HG03342 (cell line): ENCODE measurements at regions not wholly inside any gene's neighbourhood (a gene's known extent, or its start where the extent isn't known, plus 50 kb on each side); places are given as distances from the start of the nearest gene placed in this dataset.
A peak's percentile ranks its signal among the peaks of the same experiment; 100 is the strongest.
"Not testable (repeated sequence)": the region's sequence is repeated elsewhere in the genome, so short reads cannot be mapped to it uniquely, and the experiment has no call there.

Experiments
- ATAC-seq: cut with Tn5 transposase; IDR thresholded peaks from one replicate; pipeline ENCODE4 v1.9.1; 2021; ENCODE audit warnings: mild to moderate bottlenecking, moderate library complexity; ENCODE audit not compliant: unreplicated experiment

DNA sequence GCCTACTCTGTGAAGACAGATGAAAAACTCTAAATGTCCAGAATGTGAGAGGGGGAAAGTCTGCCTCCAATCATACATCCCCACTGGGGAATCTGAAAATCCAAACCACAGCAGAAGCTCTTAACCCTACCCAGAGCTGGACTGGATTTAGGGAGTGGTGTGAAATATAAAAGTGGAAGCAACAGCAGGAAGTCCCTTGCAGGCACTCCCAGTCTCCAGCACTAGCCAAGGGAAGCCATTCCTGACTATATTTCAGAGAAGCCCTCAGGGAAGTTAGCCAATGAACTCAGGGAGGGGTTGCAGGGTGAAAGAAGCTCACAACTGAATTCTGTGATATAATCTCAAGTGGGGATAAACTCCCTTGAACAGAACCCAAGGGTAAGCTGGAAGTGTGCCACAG lies 51.5 kb downstream of the CRPPA start:
- no peak for ATAC-seq

GRCh38 chr7:16369309-16369708 lies 52.0 kb downstream of the CRPPA start:
- not testable (repeated sequence) for ATAC-seq

- no peak for ATAC-seq
These were observed 52.5 kb downstream of the CRPPA start for GRCh38 chr7:16368885-16369284.

DNA sequence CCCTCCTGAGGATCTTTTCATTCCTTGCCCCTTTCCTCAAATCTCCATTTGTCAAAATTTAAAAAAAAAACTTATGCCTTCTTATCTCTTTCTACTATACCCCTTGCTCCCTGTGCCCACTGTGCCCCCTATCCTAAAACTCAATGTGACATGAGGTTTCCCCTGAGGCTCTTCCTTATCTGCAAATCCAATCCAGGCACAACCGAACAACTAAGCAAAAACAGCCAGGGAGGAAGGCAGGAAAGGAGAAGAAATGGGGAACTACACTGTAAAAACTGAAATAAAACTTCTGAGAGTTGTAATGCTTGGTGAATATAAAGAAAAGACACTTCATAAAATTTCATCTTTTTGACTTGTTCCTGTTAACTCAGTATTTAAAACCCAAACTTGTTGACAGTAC lies 54.2 kb downstream of the CRPPA start:
- ATAC-seq: no peak

- no peak for ATAC-seq
These were observed 55.4 kb downstream of the CRPPA start for GRCh38 chr7:16365952-16366351.

DNA sequence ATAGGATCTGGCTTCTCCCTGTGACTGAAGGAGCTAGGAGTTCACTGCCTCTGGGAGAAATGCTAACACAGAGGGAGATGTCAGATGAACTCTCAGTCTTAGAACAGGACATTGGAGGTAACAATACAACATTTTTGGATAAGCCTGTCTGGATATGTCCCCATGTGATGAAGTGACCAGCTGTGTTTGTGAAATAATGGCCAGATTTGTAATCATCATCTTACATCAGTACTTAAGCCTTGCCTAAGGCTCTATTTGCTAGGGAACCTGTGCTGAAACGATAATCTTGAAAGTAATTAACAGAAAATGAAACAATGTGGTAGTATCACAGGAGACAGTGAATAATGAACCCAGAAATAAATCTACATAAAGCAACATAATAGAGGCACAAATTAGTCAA lies 56.2 kb downstream of the CRPPA start:
- no peak for ATAC-seq

- no peak for ATAC-seq
These were observed 62.1 kb downstream of the CRPPA start for GRCh38 chr7:16359216-16359615.

GRCh38 chr7:16357921-16358320 lies 63.4 kb downstream of the CRPPA start:
- ATAC-seq: no peak

DNA sequence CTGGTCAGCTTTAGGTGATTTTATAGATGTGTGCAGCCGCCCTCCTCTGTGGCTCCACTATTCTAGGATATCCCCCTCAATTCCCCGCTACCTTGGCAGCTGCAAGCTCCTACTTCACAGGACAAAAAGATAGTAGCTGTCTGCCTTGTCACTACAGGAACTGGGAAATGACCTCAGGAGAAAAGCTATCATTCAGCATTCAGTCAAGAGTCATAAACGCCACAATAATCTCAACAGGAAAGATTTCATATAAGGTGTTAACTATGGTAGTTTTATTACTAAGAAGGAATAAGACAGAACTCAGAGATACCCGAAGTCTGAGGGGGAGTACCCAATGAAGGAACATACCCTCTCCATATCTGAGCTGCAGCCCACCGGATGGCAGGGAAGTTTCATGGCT lies 63.9 kb downstream of the CRPPA start:
- no peak for ATAC-seq

DNA sequence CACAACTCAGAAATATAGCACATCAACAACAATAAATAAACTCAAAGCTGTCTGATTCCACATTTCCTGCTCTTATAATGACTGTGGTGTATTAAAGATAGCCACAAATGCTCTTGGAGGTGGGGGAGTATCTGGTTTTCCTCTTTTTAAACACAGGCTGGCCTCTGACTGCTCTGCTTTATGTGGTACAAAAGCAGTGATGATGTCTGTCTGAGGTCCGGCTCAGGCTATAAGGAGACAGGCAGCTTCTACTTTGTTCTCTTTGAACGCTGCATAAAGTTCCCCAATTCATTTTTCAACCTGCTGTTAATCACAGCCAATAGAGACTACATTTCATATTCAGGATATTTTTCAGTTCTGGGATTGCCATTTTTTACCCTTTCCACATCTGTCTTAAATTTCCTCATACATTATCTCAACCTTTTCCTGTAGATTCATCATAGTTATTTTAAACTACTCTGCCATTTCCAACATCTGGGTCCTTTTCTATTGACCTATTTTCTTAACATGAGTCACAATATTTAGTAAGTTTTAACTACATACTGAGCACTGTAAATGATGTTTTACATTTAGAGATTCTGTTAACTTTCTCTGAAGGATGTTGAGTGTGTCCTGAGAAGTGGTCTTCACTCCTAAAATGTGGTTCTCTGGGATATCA lies 64.9 kb downstream of the CRPPA start:
- no peak for ATAC-seq

- no peak for ATAC-seq
These were observed 66.8 kb downstream of the CRPPA start for GRCh38 chr7:16354573-16354972.

DNA sequence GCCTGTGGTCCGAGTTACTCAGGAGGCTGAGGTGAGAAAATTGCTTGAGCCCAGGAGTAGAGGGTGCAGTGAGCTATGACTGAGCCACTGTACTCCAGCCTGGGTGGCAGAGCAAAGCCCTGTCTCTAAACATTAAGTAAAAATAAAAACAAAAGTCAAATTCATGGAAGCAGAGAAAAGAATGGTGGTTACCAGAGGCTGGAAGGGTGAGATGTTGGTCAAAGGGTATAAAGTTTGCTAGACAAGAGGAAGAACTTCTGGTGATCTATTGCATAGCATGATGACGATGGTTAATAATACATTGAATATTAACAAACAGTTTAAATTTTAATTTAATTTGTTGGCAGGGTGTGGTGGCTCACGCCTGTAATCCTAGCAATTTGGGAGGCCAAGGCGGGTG lies 68.1 kb downstream of the CRPPA start:
- no peak for ATAC-seq

- ATAC-seq: peak; percentile 56
These were observed 70.7 kb downstream of the CRPPA start for GRCh38 chr7:16350634-16351033.

DNA sequence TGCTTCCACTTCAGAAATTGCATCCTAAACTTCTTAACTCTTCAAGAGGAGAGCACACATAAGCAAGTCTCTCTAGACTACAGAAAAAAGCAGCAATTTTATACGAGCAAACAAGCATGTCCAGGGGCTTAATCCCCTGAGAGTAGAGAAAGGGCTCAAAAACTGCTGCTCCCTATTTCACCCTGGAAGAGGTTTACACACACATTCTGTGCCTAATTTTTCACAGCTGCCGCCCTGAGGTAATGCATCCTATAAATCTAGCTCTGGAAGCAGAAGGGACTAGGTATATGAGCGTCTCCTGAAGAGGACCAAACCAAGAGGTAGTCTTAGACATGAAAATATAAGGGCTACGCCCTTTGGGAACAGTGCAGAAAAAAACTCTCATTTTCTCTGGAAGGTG lies 73.1 kb downstream of the CRPPA start:
- ATAC-seq: no peak

GRCh38 chr7:16347827-16348192 lies 73.5 kb downstream of the CRPPA start:
- no peak for ATAC-seq

- ATAC-seq: no peak
These were observed 74.1 kb downstream of the CRPPA start for GRCh38 chr7:16347066-16347826.

- ATAC-seq: no peak
These were observed 75.1 kb downstream of the CRPPA start for GRCh38 chr7:16345979-16346958.

DNA sequence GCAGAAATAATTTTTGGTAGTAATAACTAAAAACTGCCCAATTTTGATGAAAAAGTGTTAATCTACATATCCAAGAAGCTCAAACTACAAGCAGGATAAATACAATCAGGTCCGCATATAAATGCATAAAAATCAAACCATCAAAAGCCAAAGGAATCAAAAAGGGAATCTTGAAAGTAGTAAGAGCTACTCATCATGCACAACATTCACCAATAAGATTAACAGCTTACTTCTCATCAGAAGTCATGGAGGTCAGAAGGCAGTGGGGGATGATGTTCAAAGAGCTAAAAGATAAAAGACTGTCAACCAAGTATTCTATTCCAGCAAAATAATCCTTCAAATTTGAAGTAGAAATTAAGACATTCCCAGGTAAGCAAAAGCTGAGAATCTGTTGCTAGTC lies 76.4 kb downstream of the CRPPA start:
- no peak for ATAC-seq

- no peak for ATAC-seq
These were observed 77.7 kb downstream of the CRPPA start for GRCh38 chr7:16343612-16344011.

- ATAC-seq: no peak
These were observed 83.3 kb downstream of the CRPPA start for GRCh38 chr7:16338065-16338464.

GRCh38 chr7:16326106-16326505 lies 95.2 kb downstream of the CRPPA start:
- ATAC-seq: no peak

GRCh38 chr7:16323313-16323712 lies 98.0 kb downstream of the CRPPA start:
- ATAC-seq: no peak
